A673 (cell line): ENCODE measurements at regions not wholly inside any gene's neighbourhood (a gene's known extent, or its start where the extent isn't known, plus 50 kb on each side); places are given as distances from the start of the nearest gene placed in this dataset.

Experiments used
- CTCF ChIP-seq: fragments of 300-800, 200-600 bp; sonication (generic); conservative IDR thresholded peaks from 2 replicates; pipeline ENCODE4 v1.5.1; 2017; ENCODE audit warnings: low read depth, mild to moderate bottlenecking, antibody characterized with exemption, low read length, moderate library complexity, mixed read lengths
- EZH2 ChIP-seq: fragments of 200-600 bp; sonication (generic); IDR thresholded peaks from 2 replicates; pipeline ENCODE4 v1.6.1; 2017; ENCODE audit warnings: borderline replicate concordance, low read depth, mild to moderate bottlenecking, mixed read lengths, antibody characterized with exemption, low read length; ENCODE audit not compliant: poor library complexity, severe bottlenecking

DNA sequence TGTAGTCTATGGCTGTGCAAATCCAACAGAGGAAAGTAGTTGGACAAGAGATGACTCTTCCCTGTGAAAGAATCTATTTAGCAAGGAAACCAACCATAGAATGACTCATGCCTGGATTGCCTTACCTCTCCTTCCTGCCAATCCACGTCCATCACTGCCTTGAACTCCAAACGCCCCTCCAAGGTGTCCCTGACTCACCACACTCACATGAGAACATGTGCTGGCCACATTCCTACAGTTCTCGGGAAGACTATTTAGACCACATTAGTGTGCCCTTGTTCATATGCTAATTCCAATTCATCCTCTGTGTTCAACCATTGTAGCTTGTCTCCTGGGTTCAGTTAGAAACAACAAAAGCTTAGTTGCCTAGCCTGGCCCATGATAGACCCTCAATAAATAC is 157.3 kb downstream of the SLC30A10 start:
- TF ChIP-seq CTCF (no peak), EZH2 (no peak)
